GM12874 (cell line): ENCODE measurements at regions not wholly inside any gene's neighbourhood (a gene's known extent, or its start where the extent isn't known, plus 50 kb on each side); places are given as distances from the start of the nearest gene placed in this dataset.

Source experiments
- TF ChIP-seq, protein P1 (sequence below): IDR thresholded peaks from 2 replicates; pipeline ENCODE4 v1.5.1; 2011; ENCODE audit warnings: low read depth, mild to moderate bottlenecking, control low read depth, low read length, moderate library complexity; ENCODE audit not compliant: insufficient read depth

DNA sequence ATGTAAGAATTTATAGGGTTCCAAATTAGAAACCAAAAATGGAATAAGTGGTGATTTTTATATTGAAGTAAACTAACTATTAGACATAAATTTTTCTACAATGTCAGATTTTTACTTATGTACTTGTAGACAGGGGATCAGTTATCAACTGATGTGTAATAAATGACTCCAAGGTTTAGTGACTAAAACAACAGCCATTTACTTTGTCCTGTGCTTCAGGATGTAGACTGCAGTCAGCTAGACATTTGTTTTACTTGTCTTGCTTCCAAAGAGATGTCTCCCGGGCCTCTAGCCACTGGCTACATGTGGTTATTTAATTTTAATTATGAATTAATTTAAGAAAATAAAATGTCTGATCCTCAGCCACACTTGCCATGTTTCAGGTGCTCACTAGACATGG, 249.7 kb upstream of the IGFBP3 start:
- TF ChIP-seq, protein P1, sequence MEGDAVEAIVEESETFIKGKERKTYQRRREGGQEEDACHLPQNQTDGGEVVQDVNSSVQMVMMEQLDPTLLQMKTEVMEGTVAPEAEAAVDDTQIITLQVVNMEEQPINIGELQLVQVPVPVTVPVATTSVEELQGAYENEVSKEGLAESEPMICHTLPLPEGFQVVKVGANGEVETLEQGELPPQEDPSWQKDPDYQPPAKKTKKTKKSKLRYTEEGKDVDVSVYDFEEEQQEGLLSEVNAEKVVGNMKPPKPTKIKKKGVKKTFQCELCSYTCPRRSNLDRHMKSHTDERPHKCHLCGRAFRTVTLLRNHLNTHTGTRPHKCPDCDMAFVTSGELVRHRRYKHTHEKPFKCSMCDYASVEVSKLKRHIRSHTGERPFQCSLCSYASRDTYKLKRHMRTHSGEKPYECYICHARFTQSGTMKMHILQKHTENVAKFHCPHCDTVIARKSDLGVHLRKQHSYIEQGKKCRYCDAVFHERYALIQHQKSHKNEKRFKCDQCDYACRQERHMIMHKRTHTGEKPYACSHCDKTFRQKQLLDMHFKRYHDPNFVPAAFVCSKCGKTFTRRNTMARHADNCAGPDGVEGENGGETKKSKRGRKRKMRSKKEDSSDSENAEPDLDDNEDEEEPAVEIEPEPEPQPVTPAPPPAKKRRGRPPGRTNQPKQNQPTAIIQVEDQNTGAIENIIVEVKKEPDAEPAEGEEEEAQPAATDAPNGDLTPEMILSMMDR = no peak

DNA sequence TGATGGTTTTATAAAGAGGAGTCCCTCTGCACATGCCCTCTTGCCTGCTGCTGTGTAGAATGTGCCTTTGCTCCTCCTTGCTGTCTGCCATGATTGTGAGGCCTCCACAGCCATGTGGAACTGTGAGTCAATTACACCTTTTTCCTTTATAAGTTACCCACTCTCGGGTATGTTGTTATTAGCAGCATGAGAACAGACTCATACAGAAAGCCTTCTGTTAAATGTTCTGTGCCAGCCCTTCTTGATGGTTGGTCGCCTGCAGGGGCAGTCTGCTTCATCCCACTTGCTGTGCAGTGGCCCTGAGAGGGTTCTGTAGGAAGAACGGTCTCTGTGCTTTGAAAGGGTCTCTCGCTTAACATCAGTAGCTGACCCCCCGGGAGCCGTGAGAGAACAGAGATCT, 248.9 kb upstream of the IGFBP3 start:
- TF ChIP-seq, protein P1 = no peak

DNA sequence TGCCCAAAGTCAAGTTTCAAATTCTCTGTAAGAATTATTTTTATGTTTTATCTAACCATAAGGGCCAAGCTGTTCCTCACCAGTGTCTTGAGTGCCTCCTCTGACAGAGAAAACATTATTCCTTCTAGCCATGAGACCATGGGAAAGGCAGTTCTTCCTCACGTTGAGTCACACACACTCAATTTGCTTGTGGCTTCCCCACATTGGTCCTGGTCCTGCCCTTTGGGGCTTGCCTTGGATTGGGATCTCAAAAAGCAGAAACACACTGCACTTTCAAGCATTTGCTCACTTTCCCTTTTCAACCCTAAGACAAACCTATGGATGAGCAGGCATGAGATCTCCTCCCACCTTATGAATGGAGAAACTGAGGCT, 248.3 kb upstream of the IGFBP3 start:
- TF ChIP-seq, protein P1 = no peak

DNA sequence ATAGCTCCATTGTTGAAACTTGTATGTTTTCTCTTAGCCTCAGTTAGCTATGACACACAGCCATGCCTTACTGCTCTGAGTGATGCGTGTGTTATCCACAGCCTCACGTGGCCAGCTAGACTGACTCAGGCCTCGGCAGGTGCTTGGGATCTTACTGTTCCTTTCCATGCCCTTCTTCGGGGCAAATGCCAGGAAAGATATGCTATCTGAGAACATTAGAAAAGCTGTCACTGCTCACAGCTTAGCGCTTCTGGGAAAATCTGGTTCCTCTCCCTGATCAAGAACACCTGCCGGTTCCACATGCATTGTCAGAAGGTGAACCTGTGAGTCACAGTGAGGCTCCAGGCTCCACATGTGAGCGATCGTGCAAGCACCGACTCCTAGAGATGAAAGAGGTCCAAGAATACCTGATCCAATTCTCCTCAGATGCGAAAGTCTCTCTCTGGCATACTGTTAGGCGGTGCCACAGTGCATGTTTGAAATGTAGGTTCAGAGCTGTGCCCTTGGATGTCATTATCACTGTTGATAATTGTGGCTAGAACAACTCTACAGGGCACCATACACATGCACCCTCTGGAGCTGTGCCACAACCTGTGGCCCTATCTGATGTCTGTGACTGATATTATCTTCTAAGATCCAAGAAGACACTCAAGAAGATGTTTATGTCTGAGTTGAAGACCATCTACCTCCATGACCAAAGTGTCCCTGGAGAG, 247.8 kb upstream of the IGFBP3 start:
- TF ChIP-seq, protein P1 = no peak

DNA sequence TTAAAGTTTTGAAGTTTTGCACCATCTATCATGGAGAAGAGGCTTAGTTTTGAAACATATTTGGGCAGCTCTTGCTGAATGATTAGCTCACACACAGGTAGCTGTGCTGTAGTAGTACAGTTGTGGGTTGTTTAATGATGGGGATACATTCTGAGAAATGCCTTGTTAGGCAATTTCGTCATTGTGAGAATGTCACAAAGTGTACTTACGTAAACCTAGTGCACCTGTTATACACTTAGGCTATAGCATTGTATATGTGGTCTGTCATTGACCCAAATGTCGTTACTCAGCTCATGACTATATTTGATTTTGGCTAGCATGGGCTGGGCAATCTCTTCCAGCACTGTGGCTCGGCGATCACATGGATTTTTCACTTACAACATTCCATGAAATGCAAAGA, 247.2 kb upstream of the IGFBP3 start:
- TF ChIP-seq, protein P1 = no peak

DNA sequence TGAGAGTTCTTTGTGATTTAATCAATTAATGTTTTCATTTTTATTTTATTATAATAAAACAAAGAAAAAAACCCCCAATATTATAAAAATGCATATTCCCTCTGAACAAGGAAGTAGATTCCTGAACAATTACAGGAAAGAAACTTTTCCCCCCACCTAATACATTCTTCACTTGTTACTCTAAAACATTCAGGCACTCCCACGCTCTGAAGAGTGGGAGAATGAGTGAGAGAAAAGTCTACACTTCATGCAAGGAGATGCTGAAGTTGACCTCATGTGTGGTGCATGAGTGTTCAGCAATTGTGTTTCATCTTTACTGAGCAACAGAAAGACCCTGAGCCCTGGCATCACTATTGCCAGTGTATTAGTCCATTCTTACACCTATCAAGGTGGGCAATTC, 244.2 kb upstream of the IGFBP3 start:
- TF ChIP-seq, protein P1 = no peak

DNA sequence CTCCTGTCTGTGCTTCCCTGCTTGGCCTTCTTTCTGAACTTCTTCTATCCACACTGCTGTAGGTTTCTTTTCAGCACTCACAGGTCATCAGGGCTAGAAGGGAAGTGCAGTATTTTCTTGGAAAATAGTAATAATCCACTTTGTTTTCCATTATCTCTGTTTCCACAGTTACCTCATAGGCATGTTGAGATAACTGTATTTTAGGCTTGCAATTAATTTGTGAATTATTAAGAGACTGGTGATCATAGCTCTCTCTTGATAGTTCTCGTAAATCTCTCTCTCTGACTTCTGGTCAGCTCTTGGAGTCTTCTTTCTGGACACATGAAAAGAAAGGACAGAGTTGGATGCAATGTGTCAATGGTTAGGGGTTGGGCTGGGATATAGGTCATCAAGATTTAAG, 243.6 kb upstream of the IGFBP3 start:
- TF ChIP-seq, protein P1 = no peak
